H4 (cell line): ENCODE measurements at regions not wholly inside any gene's neighbourhood (a gene's known extent, or its start where the extent isn't known, plus 50 kb on each side); places are given as distances from the start of the nearest gene placed in this dataset.
"Not testable (repeated sequence)": the region's sequence is repeated elsewhere in the genome, so short reads cannot be mapped to it uniquely, and the experiment has no call there.

Source experiments
- DNase-seq: peaks from one replicate; pipeline ENCODE4 v3.0.0-alpha.2; 2015; ENCODE audit warnings: low spot score

DNA sequence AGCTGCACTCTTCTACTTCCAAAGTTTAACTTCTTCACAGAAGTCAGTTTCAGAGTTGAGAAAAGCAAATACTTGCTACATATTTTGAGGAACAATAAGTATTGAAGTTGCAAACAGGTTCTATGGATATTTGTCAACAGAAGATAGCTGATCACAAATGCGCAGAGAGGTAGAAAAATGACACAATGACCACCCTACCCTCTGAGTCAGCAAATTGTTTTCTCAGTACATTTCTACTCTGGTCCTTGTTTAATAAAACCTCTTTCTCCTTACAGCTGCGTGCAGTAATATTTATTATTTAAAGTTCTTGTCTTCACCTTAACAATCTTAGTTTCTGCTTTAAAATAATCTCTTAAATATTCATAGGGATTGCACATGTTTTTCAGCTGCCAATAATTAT lies 855.1 kb upstream of the CTNND2 start:
- no peak for DNase-seq

DNA sequence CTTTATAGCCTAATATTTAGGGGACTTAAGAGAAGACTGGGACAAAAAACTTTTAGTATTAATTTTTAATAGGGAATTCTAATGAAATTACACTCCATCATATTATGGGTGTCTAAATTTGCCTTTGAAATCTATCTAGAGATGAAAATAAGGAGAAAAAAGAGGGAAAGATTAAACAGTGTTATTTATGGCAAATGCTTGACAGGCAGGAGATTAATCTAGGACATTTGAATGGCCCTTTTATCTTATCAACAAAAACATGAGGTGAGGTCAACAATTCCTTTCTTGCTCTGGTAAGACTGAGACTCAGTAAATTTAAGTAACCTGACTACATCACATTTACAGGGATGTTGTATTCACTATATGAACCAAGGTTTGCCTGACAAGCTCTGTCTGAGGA lies 852.8 kb upstream of the CTNND2 start:
- DNase-seq = no peak

DNA sequence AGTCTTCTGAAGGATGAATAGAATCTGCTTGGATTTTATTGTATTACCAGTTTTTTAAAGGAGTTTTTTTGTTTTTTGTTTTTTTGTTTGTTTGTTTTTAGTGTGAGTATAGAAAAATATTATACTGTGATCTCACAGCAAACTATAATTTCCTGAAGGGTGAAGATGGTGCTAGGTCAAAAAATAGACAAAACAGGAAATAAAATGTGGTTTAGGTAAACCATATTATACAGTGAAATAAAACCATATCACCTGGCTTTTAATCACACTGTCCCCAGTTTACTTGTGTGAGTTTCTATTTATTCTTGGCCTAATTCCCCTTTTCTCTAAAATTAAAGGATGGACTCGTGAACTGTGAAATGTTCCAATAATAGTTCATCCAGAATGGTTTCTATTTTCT lies 841.3 kb upstream of the CTNND2 start:
- no peak for DNase-seq

DNA sequence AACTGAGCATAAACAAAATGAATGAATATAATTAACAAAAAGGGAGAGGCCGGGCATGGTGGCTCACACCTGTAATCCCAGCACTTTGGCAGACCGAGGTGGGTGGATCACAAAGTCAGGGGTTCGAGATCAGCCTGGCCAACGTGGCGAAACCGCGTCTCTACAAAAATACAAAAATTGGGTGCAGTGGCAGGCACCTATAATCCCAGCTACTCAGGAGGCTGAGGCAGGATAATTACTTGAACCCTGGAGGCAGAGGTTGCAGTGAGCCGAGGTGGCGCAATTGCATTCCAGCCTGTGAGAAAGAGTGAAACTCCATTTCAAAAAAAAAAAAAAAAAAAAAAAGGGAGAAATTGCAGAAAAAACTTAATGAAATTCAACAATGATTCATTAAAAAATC lies 839.3 kb upstream of the CTNND2 start:
- no peak for DNase-seq

DNA sequence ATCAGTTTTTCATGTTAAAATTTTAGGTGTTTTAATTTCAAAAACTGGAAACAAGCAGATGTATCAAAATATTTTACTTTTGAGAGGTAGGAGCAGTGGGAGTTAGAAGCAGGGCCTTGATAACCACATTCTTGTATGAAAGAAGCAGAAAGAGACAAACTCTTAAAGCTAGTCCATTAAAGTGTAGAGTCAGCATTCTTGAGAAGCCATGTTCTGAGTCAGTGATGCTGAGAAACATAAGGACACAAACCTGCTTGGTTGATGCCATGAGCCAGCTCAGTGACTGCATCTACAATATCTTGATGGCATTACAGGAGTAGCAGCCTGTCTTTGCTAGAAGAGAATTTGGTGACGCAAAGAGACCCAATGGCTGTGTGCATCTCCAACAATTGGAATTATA lies 826.1 kb upstream of the CTNND2 start:
- no peak for DNase-seq

DNA sequence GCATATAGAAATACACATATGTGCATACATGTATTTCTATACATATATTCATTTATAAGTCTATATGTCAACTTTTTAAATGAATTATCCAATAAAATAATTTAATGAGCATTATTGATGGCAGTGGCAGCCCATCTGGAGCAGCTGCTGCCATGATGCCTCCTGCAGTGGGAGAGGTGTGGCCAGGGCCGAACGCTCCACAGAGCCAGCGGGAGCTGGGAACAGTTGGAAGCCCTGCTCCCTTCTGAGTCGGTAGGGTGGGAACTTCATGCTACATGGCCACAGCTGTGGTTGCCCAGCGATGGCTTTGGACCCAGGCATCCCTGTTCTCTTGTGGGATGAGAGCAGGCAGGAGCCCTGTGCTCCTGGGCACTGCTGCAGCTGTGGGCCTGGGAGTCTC lies 812.4 kb upstream of the CTNND2 start:
- DNase-seq = no peak

DNA sequence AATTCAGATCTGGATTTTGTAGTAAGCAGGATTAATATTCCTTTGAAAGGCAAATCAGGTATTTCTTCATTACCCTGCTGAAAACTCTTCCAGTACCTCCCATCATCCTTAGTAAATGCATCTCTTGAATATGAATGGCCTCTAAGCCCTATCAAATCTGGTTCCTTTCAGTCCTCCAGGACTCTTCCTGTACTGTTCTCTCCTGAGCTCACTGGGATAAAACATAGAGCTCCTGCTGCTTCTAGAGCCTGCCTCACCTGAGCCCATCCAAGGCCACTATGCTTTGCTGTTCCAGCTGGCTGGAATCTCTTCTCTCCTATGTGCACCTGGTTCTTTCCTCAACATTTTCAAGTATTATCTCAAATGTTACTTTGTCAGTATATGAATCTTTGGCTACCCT lies 803.3 kb upstream of the CTNND2 start:
- no peak for DNase-seq

DNA sequence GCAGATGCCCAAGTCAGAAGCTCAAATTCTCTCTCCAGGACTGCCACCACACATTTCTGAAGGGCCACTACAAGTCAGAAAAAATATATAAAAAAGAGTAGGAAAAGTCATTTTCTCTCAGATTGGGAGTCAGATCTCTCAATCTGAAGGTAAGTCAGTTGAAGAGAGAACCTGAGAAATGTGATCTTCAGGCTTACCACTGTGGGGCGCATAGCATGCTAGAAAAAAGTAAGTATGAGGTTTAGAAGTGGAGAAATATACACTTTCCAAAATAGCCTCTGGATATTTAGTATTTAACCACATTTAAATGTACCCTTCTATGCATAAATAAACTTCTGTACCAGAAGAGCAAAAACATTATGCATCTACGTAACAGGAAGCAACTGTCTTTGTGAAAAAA lies 800.7 kb upstream of the CTNND2 start:
- peak; percentile 27 for DNase-seq

DNA sequence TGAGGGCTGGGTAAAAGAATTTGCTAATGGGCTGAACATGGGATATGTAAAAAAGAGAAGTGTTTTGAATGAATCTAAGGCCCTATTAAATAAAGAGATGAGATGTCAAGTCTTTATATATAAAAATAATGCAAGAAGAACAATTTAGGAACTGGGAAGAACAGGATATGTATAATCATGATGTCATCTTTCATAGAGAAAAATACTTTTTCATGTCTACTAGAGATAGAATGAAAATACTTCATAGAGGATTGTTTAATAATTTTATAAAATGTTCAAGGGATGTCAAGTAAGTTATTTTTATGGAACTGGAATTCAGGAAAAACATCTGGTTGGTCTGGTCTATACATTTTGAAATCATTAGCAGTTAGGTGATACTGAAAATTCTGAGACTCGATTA lies 799.0 kb upstream of the CTNND2 start:
- no peak for DNase-seq

DNA sequence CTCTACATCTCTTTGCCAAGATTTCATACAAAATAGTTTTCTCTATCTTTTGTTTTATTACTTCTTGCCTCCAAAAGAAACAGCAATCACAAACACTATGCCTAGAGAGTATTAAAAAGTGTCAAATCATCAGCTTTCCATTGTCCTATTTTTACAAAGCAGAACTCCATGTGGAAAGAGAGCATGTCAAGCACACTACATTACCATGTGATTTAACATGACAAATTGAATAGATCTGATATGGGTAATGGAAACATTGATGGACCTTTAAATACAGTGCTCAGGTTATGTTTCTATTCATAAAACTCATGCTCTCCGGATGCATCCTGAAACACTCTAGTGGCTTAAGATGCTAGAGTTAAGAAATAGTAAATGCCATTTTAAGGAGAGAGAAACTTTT lies 791.4 kb upstream of the CTNND2 start:
- DNase-seq = no peak

DNA sequence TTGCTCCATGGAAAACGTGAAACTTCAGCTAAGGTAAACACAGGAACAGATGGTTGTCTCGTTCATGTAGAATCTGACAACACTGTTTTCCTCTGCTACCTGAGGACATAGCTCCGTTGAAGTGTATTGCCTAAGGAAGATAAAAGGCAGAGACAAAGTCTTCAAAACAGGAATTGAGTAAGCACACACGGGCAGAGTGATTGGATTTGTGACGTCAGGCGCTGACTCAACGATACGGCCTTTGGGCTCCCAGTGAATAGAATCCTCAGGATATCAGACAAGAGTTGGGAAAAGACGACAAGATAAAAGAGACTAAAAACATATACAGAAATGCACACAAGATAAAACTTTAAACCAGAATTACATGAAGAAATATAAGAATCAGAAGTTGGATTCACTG lies 787.1 kb upstream of the CTNND2 start:
- no peak for DNase-seq

DNA sequence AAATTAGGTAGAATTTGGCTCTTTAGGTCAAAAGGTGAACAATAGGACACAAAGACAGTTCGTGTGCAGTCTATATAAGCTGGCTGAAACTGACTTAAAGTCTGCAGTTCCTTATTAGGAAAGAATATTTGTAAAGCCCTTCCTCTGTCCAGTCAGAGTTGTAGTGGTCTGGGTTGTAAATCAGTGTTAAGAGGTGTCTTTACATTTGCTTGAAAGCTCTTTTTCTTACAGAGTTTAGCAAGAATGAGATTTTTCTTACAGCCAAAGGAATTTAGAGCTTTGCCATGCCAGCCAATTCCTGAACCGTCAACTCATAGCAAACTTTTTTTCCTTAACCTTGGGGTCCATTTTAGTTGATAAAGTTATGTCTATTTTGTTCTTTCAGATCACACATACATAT lies 786.1 kb upstream of the CTNND2 start:
- DNase-seq = no peak

DNA sequence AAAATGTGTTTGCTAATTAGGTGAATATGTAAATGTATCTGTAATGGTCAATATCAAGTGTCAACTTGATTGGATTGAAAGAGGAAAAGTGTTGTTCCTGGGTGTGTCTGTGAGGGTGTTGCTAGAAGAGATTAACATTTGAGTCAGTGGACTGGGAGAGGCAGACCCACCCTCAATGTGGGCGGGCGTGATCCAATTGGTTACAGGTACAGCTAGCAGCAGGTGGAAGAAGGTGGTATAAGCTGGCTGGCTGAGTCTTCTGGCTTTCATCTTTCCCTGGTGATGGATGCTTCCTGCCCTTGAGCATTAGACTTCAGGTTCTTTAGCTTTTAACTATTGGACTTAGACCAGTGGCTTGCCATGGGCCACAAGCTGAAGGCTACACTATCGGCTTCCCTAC lies 779.0 kb upstream of the CTNND2 start:
- DNase-seq = no peak

DNA sequence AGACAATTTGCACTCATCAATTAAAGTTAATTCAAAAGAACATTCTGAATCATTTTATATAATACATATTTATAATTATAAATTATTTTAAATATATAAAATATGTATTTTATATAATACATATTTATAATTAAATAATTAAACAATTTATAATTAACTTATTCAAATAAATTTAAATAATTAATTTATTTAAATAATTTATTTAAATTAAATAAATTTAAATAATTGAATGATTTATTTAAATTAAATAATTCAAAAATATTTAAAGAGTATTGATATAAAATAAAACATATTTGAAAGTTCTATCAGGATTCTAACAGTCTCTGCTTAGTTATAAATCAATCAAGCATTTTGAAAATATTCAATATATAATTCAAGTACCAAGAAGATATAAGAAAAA lies 775.5 kb upstream of the CTNND2 start:
- DNase-seq = no peak

DNA sequence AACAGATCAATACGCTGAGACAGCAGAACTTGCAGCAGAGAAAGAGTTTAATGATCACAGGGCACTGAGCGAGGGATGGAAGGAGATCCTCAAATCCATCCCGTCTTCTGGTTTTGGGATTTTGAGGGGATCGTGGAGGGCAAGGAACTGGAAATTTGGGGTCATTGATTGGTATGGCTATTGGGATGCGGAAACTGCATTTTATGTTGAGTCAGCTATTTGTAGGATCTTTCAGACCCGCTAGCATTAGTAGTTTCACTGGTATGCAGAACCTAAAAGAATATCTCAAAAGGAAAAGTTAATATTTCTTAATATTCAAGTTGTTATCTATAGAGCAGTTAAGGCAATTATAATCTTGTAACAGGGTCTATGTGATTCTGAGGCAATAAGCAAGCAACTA lies 771.7 kb upstream of the CTNND2 start:
- DNase-seq = no peak

DNA sequence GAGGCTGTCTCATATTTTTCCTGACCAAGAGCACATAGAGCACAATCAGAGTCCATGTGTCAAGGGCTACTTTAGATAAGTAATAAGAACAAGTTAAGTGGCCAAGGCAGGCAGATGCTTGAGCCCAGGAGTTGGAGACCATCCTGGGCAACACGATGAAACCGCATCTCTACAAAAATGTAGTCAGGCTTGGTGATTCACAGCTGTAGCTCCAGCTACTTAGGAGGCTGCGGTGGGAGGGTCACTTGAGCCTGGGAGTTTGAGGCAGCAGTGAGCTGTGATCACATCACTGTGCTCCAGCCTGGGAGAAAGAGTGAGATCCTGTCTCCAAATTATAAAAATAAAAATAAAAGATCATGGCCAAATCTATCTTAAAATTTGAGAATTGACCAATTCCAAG lies 767.9 kb upstream of the CTNND2 start:
- peak; percentile 52 for DNase-seq

DNA sequence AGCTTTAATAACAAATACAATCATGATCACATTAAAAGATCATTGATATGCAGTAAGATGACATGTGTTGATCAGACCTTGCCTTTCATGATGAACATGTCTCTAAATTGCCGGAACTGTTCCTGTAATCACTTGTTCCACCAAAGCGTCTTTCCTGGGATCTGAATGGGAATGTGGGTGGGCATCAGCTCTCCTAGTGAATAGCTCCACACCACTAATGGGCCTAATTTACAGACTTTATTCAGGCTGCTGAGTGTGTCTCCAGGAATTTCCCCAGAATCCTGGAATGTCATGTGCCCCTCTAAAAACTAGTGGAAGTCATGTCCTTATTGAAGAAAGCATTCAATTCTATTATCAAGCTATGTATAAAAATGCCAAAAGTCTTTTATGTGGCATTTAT lies 765.1 kb upstream of the CTNND2 start:
- DNase-seq = no peak

DNA sequence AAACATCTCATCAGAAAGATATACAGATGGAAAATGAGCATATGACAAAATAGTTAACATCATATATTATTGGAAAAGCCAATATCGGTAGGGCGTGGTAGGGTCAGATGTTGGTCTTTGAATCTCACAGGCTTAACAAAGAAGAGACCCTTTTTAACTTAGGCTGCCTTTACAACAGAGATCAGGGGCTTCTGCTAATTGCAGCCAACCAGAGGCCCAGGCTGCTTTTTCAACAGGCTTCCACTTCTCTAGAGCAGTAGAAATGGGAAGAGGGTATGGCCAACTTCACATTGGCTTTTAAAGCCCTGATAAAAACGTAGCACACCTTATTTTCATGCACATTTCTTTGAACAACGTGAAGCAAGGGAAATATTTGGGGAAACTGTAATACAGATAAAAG lies 764.3 kb upstream of the CTNND2 start:
- no peak for DNase-seq

DNA sequence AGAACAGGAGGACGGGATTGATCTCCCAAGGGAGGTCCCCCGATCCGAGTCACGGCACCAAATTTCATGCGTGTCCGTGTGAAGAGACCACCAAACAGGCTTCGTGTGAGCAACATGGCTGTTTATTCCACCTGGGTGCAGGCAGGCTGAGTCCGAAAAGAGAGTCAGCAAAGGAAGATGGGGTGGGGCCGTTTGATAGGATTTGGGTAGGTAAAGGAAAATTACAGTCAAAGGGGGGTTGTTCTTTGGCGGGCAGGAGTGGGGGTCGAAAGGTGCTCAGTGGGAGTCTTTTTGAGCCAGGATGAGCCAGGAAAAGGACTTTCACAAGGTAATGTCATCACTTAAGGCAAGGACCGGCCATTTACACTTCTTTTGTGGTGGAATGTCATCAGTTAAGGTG lies 763.6 kb upstream of the CTNND2 start:
- not testable (repeated sequence) for DNase-seq

DNA sequence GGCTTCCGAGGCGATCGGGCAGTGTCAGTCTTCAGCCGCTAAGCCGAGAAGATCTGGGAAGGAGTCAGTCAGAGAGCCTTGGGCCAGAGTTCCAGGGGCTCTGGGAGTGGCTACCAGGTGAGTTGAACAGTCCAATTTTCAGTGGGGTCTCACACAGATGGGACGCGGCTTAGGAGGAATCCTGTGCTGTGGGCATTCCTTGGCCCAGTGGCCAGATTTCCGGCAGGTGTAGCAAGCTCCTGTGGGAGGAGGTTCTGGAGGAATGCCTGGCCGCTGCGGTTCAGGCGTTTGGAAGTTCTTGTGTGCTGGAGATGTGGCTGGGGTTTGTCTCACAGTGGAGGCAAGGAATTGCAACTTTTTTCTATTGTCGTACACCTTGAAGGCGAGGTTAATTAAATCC lies 761.5 kb upstream of the CTNND2 start:
- DNase-seq = not testable (repeated sequence)

DNA sequence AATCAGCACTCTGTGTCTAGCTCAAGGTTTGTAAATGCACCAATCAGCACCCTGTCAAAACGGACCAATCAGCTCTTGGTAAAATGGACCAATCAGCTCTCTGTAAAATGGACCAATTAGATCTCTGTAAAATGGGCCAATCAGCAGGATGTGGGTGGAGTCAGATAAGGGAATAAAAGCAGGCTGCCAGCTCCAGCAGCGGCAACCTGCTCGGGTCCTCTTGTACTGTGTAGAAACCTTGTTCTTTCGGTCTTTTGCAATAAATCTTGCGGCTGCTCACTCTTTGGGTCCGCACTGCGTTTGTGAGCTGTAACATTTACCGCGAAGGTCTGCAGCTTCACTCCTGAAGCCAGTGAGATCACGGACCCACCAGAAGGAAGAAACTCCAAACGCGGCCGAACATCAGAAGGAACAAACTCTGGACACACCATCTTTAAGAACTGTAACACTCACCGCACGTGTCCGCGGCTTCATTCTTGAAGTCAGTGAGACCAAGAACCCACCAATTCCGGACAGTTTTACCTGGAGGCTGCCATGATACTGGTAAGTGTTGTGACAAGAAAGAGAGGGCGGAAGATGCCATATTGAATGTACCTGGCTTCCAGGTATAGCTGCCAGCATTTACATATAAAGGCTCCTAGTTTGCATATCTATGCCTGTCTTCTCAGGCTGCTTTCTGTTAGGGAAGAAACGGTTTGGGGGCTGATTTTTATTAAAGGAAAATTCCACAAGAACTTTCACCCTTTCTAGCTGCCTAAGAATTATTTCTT lies 758.5 kb upstream of the CTNND2 start:
- no peak for DNase-seq

DNA sequence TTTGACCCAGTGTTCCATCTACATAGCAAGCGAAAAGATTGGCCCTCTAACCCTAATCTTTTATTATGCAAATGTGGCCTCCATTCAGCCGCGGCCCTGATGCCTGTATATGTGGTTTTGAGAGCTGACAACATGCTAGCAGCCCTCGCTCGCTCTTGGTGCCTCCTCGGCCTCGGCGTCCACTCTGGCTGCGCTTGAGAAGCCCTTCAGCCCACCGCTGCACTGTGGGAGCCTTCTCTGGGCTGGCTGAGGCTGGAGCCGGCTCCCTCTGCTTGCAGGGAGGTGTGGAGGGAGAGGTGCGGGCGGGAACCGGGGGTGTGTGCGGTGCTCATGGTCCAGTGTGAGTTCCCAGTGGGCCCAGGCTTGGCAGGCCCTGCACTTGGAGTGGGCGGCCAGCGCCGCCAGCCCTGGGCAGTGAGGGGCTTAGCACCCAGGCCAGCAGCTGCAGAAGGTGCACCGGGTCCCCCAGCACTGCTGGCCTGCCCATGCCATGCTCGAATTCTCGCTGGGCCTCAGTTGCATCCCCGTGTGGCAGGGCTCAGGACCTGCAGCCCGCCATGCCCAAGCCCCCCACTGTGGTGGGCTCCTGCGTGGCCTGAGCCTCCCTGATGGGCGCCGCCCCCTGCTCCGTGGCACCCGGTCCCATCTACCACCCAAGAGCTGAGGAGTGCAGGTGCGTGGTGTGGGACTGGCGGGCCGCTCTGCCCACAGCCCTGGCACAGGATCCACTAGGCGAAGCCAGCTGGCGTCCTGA lies 757.5 kb upstream of the CTNND2 start:
- no peak for DNase-seq

DNA sequence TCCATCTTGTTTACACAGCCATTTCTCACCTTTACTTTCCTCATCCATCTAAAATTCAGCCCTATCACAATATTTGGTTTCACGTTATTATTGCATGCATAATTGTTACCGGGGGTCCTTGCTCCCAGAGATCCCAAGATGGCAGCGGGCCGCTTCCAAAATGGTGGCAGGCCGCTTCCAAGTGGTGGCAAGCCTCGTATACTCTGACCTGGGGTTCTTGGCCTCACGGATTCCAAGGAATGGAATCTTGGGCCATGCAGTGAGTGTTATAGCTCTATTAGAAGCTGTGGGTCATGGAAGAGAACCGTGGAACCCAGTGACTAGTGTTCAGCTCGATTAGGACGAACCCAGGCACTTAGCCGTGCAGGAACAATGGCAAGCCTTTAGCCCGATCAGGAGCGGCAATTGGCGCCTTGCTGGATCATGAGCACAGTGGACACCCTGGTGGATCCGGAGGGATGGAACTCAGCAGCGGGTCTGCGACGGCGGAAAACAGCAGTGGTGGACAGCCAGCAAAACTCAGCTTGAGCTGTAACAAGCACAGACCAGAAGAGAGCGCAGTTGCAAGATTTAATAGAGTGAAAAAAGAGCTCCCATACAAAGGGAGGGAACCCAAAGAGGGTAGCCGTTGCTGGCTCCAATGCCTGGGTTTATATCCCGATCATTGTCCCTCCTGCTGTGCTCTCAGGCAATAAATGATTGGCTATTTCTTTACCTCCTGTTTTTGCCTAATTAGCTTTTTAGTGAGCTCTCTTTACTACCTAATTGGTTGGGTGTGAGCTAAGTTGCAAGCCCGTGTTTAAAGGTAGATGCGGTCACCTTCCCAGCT lies 756.2 kb upstream of the CTNND2 start:
- peak; percentile 44 for DNase-seq
